ENCODE measurements at regions not wholly inside any gene's neighbourhood (a gene's known extent, or its start where the extent isn't known, plus 50 kb on each side); places are given as distances from the start of the nearest gene placed in this dataset.
A peak's percentile ranks its signal among the peaks of the same experiment; 100 is the strongest.
"Not testable (repeated sequence)": the region's sequence is repeated elsewhere in the genome, so short reads cannot be mapped to it uniquely, and the experiment has no call there.

- DNase-seq, result no peak
These were observed 115.2 kb upstream of the FAT3 start for GRCh38 chr11:92109466-92109865.

GRCh38 chr11:92107331-92107730 is 117.3 kb upstream of the FAT3 start:
- no peak for DNase-seq

GRCh38 chr11:92104349-92104748 is 120.3 kb upstream of the FAT3 start:
- DNase-seq, result no peak

- DNase-seq, result no peak
These were observed 122.7 kb upstream of the FAT3 start for GRCh38 chr11:92101920-92102319.

GRCh38 chr11:92099183-92099582 is 125.4 kb upstream of the FAT3 start:
- DNase-seq, result no peak

- DNase-seq, result no peak
These were observed 126.4 kb upstream of the FAT3 start for GRCh38 chr11:92098172-92098571.

- no peak for DNase-seq
These were observed 136.7 kb upstream of the FAT3 start for GRCh38 chr11:92087725-92088537.

GRCh38 chr11:92083123-92083522 is 141.5 kb upstream of the FAT3 start:
- no peak for DNase-seq

GRCh38 chr11:92082652-92083051 is 142.0 kb upstream of the FAT3 start:
- DNase-seq, result no peak

- not testable (repeated sequence) for DNase-seq
These were observed 150.1 kb upstream of the FAT3 start for GRCh38 chr11:92074498-92074897.

- no peak for DNase-seq
These were observed 153.0 kb upstream of the FAT3 start for GRCh38 chr11:92071660-92072059.

GRCh38 chr11:92070026-92070889 is 154.4 kb upstream of the FAT3 start:
- DNase-seq, result no peak

GRCh38 chr11:92067016-92067415 is 157.6 kb upstream of the FAT3 start:
- no peak for DNase-seq

GRCh38 chr11:92061456-92062062 is 163.1 kb upstream of the FAT3 start:
- DNase-seq, result no peak

GRCh38 chr11:92057849-92058442 is 166.7 kb upstream of the FAT3 start:
- no peak for DNase-seq

GRCh38 chr11:92053216-92053615 is 171.4 kb upstream of the FAT3 start:
- no peak for DNase-seq

- peak; percentile 65 for DNase-seq
These were observed 174.3 kb upstream of the FAT3 start for GRCh38 chr11:92050305-92050704.

- DNase-seq, result peak; percentile 63
These were observed 176.2 kb upstream of the FAT3 start for GRCh38 chr11:92048415-92048814.

- no peak for DNase-seq
These were observed 178.5 kb upstream of the FAT3 start for GRCh38 chr11:92046103-92046502.

GRCh38 chr11:92045301-92045700 is 179.3 kb upstream of the FAT3 start:
- DNase-seq, result no peak

- DNase-seq, result no peak
These were observed 189.1 kb upstream of the FAT3 start for GRCh38 chr11:92035488-92035887.

GRCh38 chr11:92027136-92027535 is 197.5 kb upstream of the FAT3 start:
- not testable (repeated sequence) for DNase-seq

GRCh38 chr11:92026664-92027063 is 198.0 kb upstream of the FAT3 start:
- no peak for DNase-seq

Measured in kidney glomerular epithelial cell (primary cell).